ENCODE measurements at regions not wholly inside any gene's neighbourhood (a gene's known extent, or its start where the extent isn't known, plus 50 kb on each side); places are given as distances from the start of the nearest gene placed in this dataset.
"Not testable (repeated sequence)": the region's sequence is repeated elsewhere in the genome, so short reads cannot be mapped to it uniquely, and the experiment has no call there.

DNA sequence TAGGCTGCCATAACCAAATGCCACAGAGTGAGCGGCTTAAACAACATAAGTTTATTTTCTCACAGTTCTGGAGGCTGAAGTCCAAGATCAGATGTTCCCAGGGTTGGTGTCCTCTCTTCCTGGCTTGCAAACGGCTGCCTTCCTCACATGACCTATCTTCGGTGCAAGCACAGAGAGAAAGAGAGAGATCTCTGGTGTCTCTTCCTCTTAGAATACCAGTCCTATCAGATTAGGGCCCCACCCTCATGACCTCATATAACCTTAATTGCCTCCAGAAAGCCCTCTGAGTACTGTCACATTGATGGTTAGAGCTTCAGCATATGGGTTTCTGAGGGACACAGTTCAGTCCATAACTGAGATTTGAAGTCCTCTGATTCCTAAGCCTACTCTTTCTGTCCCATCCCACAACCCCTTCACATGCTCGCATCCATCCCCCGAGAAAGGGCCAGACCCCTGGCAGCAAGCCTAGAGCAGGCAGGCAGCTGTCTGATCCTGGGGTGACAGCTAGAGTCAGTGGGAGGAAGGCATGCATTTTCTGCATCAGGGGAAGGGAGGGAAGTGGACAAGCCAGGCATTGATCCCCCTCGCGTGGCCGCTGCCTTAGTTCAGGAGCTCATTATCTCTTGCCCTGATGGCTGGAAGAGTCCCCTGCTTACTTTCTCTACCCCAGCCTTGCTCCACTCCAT is 114.1 kb downstream of the FAR1 start:
- no peak for DNase-seq

- DNase-seq: no peak
Observed at GRCh38 chr11:13784441-13784840, 116.0 kb downstream of the FAR1 start.

DNA sequence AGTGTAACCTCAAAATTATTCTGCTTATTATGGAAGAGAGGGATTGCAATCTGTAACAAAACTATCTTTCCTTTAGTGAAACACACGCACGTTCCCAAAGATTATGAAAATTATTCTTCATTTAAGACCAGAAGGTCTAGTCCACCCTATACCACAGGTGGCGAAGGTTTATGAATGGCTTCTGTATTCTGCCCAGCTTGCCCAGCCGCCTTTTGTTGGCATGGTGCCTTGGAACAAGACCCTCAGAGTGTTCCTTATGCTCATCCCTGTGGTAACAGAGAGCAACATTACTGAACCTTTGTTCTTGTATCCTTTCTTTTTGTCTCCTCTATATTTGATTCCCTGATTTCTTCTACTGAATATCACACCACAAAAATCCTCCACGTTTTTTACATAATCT is 116.4 kb downstream of the FAR1 start:
- no peak for DNase-seq

DNA sequence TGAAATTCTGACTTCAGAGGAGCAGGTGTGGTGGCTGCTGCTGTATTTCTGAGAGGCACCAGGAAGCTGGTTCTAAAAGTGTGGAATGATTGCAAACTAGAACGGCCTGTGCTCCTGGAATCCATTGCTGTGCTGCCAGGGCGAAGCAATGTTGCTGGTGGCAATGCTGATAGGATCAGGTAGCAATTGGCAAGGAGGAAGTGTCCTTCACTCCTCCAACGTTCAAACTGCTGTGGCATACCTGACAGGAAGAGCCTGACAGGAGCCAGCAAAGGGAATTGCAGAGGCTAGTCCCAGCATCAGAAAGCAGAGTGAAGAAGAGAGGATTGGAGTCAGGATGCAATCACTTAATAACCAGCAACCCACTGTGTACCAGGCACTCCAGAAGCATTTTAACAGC is 118.2 kb downstream of the FAR1 start:
- DNase-seq: no peak

DNA sequence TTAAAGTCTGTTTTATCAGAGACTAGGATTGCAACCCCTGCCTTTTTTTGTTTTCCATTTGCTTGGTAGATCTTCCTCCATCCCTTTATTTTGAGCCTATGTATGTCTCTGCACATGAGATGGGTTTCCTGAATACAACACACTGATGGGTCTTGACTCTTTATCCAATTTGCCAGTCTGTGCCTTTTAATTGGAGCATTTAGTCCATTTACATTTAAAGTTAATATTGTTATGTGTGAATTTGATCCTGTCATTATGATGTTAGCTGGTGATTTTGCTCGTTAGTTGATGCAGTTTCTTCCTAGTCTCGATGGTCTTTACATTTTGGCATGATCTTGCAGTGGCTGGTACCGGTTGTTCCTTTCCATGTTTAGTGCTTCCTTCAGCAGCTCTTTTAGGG is 129.1 kb downstream of the FAR1 start:
- DNase-seq: not testable (repeated sequence)

DNA sequence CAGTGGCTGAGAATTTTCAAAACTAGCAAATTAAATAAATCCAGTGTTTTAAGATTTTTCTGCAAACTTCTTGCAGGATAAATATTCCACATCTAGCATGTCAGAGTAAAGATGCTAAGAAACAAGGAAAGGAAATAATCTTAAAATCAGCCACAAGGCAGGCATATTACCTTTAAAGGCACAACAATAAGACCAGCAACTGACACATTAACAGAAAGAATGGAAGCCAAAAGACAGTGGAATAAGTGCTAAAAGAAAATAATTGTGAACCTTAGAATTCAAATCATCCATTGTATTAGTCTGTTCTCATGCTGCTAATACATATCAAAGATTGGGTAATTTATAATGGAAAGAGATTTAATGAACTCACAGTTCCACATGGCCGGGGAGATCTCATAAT is 132.4 kb downstream of the FAR1 start:
- DNase-seq: no peak

- no peak for DNase-seq
Observed at GRCh38 chr11:13818325-13818724, 144.2 kb upstream of the SPON1 start.

GRCh38 chr11:13826505-13827278 is 135.8 kb upstream of the SPON1 start:
- no peak for DNase-seq

DNA sequence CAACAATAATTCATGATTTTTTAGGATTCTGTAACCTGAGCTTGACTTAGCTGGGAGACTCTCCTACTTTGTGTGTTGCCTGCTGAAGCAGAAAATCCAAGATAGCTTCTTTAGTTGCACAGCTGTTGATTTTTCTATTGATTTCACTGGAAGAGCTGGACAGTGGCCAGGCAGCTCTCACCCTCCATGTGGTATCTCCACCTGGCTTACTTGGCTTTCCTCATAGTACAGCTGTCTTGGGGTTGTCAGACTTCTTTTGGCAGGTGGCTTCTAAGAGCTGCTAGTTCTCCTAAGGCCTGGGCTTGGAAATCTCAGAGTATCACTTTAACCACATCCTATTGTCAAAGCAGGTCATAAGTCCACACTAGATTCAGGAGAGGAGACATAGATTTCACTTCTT is 130.8 kb upstream of the SPON1 start:
- DNase-seq: no peak

DNA sequence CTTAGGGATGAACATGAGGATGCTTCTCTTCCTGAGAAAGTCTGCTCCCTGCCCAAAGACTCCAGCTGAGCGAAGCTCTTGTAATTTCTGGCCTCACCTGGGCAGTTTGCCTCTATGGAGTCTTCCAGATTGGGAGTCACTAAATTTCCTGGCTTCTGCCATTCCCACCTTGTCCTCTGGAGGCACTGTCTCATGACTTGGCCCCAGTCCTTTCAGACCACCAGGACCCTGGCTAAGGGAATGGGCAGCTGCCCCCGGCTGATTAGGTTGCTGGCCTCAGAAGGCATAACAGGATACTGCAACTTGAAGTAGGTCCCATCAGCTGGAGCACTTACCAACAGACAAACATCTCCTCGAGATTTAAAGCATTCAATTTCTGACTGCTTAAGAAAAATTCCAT is 128.1 kb upstream of the SPON1 start:
- DNase-seq: no peak

- no peak for DNase-seq
Observed at GRCh38 chr11:13836666-13837065, 125.9 kb upstream of the SPON1 start.

DNA sequence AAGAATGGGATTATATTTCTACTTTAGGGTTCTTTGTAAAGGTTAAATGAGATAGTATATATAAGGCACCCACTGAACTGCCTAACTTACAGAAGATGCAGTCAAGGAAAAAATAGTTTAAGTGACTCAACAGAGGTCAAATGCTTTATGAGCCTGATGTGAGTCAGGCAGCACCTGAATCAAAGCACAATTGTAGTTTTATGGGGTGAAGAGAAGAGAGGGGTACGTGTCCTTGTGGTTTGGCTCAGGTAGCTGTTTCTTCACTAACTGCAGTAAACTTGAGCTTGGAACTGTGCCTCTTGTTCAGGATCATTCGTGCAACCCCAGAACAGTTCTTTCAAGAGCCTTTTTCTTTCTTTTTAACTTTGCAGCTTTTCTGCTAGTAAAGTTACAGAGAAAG is 125.2 kb upstream of the SPON1 start:
- no peak for DNase-seq

DNA sequence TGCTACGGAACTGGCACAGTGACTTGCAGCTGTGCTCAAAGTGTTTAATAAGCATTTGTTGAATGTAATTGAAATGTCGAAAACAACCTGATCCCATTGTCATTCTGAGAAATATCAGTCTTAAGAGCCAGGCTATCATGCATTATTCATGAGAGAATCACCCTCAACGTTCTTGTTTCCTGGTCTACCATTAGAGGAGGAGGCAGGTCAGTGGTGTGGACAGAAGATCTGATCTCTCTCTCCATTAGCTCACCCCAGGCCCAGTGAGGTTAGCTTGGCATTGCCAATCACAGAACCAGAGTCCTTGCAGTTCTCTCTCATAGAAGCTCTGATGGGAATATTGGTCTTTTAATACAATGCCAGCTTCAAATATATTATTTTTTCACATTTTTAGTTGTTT is 121.1 kb upstream of the SPON1 start:
- DNase-seq: no peak

DNA sequence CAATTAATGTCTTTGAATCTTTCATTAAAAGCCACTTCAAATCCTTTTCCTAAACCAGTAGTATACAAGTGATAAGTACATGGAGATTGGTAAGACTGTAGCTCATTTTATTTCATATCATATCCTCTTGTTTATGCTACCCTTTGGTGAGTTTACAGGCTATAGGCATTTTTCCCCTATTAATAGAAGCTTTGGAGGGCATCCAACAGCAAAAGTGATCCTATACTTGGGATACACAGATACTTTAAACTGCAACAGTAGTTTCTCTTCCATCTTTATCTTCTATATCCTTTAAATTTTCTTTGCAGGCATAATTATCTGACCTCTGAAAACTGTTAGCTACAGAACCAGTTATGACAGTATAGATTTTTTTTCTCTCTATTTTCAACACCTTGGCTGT is 114.5 kb upstream of the SPON1 start:
- DNase-seq: no peak

DNA sequence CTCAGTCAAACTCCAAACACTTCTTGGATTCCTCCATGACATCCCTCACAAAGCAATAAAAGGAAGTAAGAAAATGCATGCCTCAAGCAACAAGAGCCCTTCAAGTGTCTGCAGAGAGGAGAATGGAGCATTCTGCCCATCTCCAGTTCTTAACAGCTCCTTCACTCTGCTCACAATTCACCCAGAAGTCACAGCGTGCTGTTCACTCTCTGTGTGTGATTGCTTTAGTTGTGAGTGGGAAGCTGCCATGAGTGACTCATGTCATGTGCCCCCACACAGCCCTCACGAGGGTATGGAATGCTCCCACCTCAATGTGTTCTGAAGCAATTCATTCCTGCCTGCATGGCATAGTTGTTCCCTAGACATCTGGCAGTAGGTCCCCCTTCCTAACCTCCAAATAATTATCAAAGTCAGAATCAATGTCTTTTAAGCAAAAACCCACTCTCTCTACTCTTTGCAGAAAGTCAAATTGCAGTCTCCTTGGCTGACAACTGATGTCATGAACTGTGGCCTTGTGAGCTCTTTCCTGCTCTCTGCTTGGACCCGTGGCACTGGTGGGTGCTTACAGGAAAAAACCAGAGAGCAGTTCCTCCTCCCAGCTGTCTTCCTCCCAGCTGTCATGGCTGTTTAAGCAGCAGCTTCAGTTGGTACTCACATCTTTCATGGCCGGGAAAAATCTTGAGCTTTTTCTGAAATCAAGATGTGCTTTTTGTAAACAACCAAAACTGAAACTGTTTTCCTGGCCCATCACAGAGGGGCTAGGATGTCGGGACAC is 112.1 kb upstream of the SPON1 start:
- DNase-seq: no peak

DNA sequence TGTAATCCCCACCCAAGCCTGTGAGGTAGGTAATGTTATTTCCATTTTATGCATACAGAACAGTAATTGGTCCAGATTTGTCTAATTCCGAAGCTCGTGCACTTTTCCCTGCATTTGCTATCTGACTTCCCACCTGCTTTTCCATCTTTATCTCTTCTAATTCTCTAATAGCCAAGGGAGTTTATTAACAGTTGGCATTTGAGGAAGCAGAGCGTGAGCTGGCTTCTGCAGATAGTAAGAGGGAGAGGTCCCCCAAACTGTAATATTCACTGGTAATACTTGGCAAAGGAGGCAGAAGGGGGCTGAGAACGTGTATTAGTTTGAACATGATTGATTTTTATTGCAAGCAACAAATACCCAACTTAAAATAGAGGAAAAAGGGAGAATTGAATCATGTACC is 110.8 kb upstream of the SPON1 start:
- no peak for DNase-seq

DNA sequence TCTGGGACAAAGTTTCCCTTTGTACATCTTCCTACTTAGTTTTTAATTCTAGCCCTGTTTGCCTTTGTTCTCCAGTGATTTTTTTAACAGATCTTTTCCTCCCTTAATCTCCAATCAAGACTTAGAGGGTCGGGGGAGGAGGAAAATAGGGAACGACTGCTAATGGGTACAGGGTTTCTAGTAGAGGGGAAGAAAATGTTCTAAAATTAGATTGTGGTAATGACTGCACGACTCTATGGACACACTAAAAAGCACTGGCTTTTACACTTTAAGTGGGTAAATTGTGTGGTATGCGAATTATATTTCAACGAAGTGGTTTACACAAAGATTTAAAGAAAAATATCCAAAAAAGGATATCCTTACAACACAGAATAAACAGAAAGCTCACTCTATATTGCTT is 110.0 kb upstream of the SPON1 start:
- no peak for DNase-seq

- no peak for DNase-seq
Observed at GRCh38 chr11:13857828-13858227, 104.7 kb upstream of the SPON1 start.

DNA sequence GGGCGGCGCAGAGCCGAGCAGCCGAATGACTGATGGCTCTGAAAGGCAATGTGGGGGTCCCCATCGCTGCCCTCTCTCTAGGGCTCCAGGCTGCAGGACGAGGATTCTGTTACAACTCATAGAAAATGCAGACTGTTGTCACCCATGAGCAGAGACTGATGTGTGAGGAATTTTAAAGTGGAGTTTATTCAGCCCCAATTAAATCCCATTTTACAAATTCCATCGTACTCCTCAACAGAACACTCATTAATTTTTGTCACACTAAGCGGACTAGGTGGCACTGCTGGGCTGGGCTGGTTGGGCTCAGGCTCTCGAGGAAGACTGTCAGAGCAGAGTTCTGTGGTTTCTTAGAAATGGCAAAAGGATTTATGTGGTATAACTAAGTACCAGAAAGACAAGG is 102.6 kb upstream of the SPON1 start:
- peak; percentile 32 for DNase-seq

- DNase-seq: no peak
Observed at GRCh38 chr11:13861411-13861810, 101.1 kb upstream of the SPON1 start.

DNA sequence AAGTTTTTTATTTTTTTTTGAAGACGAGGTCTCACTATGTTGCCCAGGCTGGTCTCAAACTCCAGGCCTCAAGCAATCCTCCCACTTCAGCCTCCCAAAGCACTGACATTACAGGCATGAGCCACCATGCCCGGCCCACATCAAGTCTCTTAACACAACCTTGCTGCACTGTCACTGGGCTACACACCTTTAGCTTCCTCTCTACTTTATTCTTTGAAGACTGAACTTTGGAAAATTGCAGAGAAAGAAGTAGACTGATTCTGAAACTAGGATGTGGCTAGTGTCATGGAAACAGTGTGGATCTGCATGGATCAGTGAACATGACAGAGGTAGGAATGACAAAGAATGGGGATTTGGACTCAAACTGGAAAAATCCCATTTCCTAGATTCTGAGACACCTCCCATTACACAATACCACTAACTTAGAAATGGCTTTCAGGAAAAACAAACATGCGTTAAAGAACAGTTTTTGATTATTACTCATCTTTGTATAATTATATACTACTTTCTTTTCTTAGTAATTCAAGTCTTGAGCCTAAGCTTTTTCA is 99.6 kb upstream of the SPON1 start:
- DNase-seq: no peak

GRCh38 chr11:13868710-13869397 is 93.7 kb upstream of the SPON1 start:
- peak; percentile 15 for DNase-seq

DNA sequence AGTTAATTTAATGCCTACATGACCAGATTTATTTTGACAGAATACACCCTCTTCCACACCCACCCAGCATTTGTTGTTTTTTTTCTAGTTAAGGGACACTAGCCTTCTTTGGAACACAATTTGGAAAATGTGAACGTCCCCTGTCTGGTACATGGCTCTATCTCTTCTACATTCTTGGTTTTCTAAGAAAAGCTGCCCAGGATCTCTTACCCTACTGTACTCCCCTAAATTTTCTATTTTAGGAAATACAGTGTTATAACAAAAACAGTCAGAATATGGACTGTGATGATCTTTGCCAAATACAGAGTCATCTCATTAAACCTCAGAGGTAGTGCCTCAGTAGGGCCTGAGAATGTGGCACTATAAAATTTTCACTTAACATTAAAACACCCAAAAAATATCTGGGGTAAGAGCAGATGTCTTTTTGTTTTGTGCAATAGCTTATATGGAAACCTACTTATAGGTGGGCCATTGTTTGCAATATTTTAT is 93.1 kb upstream of the SPON1 start:
- DNase-seq: no peak

Measured in activated CD4-positive, alpha-beta T cell treated with anti-CD3 and anti-CD28 coated beads, Interleukin-2, amount 50 U/mL, for 1 hour (primary cell).